K562 (cell line): ENCODE measurements at regions not wholly inside any gene's neighbourhood (a gene's known extent, or its start where the extent isn't known, plus 50 kb on each side); places are given as distances from the start of the nearest gene placed in this dataset.

Source experiments
- ATAC-seq: fragments of 200-7000 bp; cut with Tn5 transposase; 3 replicates; pipeline ENCODE4 v1.9.1; 2020; ENCODE audit warnings: moderate library complexity
- BruUV-seq: library from RNA; stranded (reverse); fragments of 400-500 nt; replicated peaks from 2 replicates; lab custom pipeline; 2021; lab: Mats Ljungman, UMichigan
- CTCF ChIA-PET: fragments of 300-600 bp; formaldehyde crosslinking; extraction: SDS; loops from one replicate; lab custom pipeline; 2021; ENCODE audit warnings: low intra/inter-chr PET ratio; lab: Yijun Ruan, JAX
- POLR2A ChIA-PET: fragments of 300-600, 350-650 bp; sonication (Branson Sonifier 250); formaldehyde crosslinking; extraction: SDS; loops from one replicate; lab custom pipeline; 2021; ENCODE audit warnings: antibody characterized with exemption, inconsistent platforms; lab: Yijun Ruan, JAX
- DNase-seq, 4 experiments: peaks; one replicate each; pipeline versions ENCODE4 v3.0.0 to v3.0.0-alpha.2; 2011 to 2018; ENCODE audit warnings: low spot score in 3 of 4, mixed read lengths in 3 of 4; ENCODE audit errors: extremely low read depth in 1 of 4
- FAIRE-seq: peaks from 2 replicates; lab custom pipeline; 2011; peaks lifted over from hg19 to GRCh38; lab: Jason Lieb, UNC
- H2AFZ ChIP-seq: 2 replicates; pipeline ENCODE4 v1.6.0; 2011; ENCODE audit warnings: low read depth, low read length, control low read depth, inconsistent platforms
- H3K27ac ChIP-seq: fragments of 200-600 bp; 3 replicates; pipeline ENCODE4 v1.8.0; 2011; ENCODE audit warnings: low read depth, mild to moderate bottlenecking, control low read depth, inconsistent platforms, low read length, moderate library complexity, mixed read lengths; ENCODE audit errors: extremely low read depth
- H3K27me3 ChIP-seq, 2 experiments: fragments of 300-600 bp in 1 of 2; 2 replicates in 1 of 2; 3 replicates in 1 of 2; pipeline versions ENCODE4 v1.6.0 to v1.8.0; 2011; ENCODE audit warnings: inconsistent platforms in 2 of 2, low read length in 2 of 2, mild to moderate bottlenecking in 1 of 2, mixed read lengths in 1 of 2, moderate library complexity in 1 of 2; ENCODE audit not compliant: control insufficient read depth in 2 of 2, insufficient read depth in 2 of 2
- H3K36me3 ChIP-seq: fragments of 300-600 bp; 3 replicates; pipeline ENCODE4 v1.8.0; 2011; ENCODE audit warnings: mild to moderate bottlenecking, low read length, inconsistent platforms; ENCODE audit not compliant: control insufficient read depth, insufficient read depth
- H3K4me1 ChIP-seq, 2 experiments: fragments of 200-600 bp in 1 of 2; replicated peaks in 1 of 2; 2 replicates in 1 of 2; 3 replicates in 1 of 2; pipeline versions ENCODE4 v1.5.1 to v1.8.0; 2011; ENCODE audit warnings: inconsistent platforms in 2 of 2, low read length in 2 of 2, mild to moderate bottlenecking in 1 of 2, mixed read lengths in 1 of 2, moderate library complexity in 1 of 2; ENCODE audit not compliant: control insufficient read depth in 2 of 2, insufficient read depth in 2 of 2
- H3K4me2 ChIP-seq: 2 replicates; pipeline ENCODE4 v1.6.1; 2011; ENCODE audit warnings: low read length, control low read depth, inconsistent platforms, mixed read lengths; ENCODE audit not compliant: insufficient read depth
- H3K4me3 ChIP-seq: fragments of 200-600 bp; sonication (generic), shearing (Covaris generic); 2 replicates; pipeline ENCODE4 v1.5.1; 2016; ENCODE audit warnings: control low read depth, inconsistent platforms
- H3K79me2 ChIP-seq: fragments of 200-600 bp; 3 replicates; pipeline ENCODE4 v1.8.0; 2011; ENCODE audit warnings: low read length, inconsistent platforms; ENCODE audit not compliant: control insufficient read depth, insufficient read depth
- H3K9ac ChIP-seq, 2 experiments: 2 replicates each; pipeline versions ENCODE4 v1.6.0 to v1.6.1; 2011; ENCODE audit warnings: low read depth in 2 of 2, low read length in 2 of 2, control low read depth in 1 of 2, inconsistent platforms in 1 of 2, mild to moderate bottlenecking in 1 of 2, mixed read lengths in 1 of 2; ENCODE audit not compliant: insufficient read depth in 1 of 2
- H3K9me1 ChIP-seq: one replicate; pipeline ENCODE4 v1.6.0; 2011; ENCODE audit warnings: inconsistent platforms, mild to moderate bottlenecking, low read length, moderate library complexity; ENCODE audit not compliant: control insufficient read depth, insufficient read depth
- H3K9me3 ChIP-seq: replicated peaks from 2 replicates; pipeline ENCODE4 v1.5.1; 2011; ENCODE audit warnings: low read depth, low read length, inconsistent platforms; ENCODE audit not compliant: control insufficient read depth, insufficient read depth
- H4K20me1 ChIP-seq: replicated peaks from 2 replicates; pipeline ENCODE4 v1.6.1; 2011; ENCODE audit warnings: low read length, inconsistent platforms, mixed read lengths; ENCODE audit not compliant: control insufficient read depth, insufficient read depth
- ILK ChIP-seq: fragments of 450-650 bp; IDR thresholded peaks from 2 replicates; pipeline ENCODE4 v1.6.1; 2016; ENCODE audit warnings: missing genetic modification characterization, low read depth, mild to moderate bottlenecking, missing compliant biosample characterization, moderate library complexity, borderline replicate concordance
- KAT2B ChIP-seq: IDR thresholded peaks from one replicate; pipeline ENCODE4 v1.6.1; 2012; ENCODE audit warnings: low read depth, mild to moderate bottlenecking, control low read depth, inconsistent platforms, low read length, moderate library complexity
- RBM15 ChIP-seq: fragments of 200-400 bp; formaldehyde crosslinking; IDR thresholded peaks from 2 replicates; pipeline ENCODE4 v1.6.1; 2018; ENCODE audit warnings: mild to moderate bottlenecking, low read length, moderate library complexity; ENCODE audit not compliant: insufficient read depth
- TSHZ1 ChIP-seq: fragments of 250-450 bp; sonication (Bioruptor Pico); IDR thresholded peaks from 2 replicates; pipeline ENCODE4 v1.4.0; 2020; ENCODE audit warnings: mild to moderate bottlenecking, moderate library complexity
- USF2 ChIP-seq: sonication (generic); formaldehyde crosslinking; IDR thresholded peaks from 2 replicates; pipeline ENCODE4 v1.5.0; 2020; ENCODE audit warnings: missing genetic modification reagents
- WHSC1 ChIP-seq: IDR thresholded peaks from one replicate; pipeline ENCODE4 v1.6.1; 2012; ENCODE audit warnings: low read length, control low read depth, inconsistent platforms
- ZNF766 ChIP-seq: fragments of 200-800 bp; sonication (Bioruptor generic); conservative IDR thresholded peaks from 2 replicates; pipeline ENCODE4 v1.6.1; 2016; ENCODE audit warnings: missing genetic modification characterization, missing compliant biosample characterization
- WGBS: fragments of 100-300 bp; shearing (Covaris generic); methylation state at CpG from one replicate; pipeline ENCODE4 v1.1.6; 2016; ENCODE audit warnings: low coverage, mixed read lengths; ENCODE audit not compliant: insufficient coverage; ENCODE audit errors: missing lambda C conversion rate; 5-methylcytosine and 5-hydroxymethylcytosine counted together
- in situ Hi-C: fragments of 300-500 bp; cut with MboI; formaldehyde crosslinking; loops from 4 replicates; pipeline ENCODE4 v1.15.0; 2018; ENCODE audit warnings: inconsistent platforms, mixed read lengths
- intact Hi-C: fragments of 100-400 bp; cut with micrococcal nuclease; formaldehyde crosslinking; loops from 2 replicates; pipeline ENCODE4 v1.14.2; 2022
- TF ChIP-seq, protein P1 (sequence below), 2 experiments: fragments of 450-650 bp in 1 of 2; sonication (generic) in 1 of 2; formaldehyde crosslinking; conservative IDR thresholded peaks; 2 replicates each; pipeline versions ENCODE4 v1.4.0 to v1.8.1; 2020 to 2022; ENCODE audit warnings: mild to moderate bottlenecking in 1 of 2, missing genetic modification reagents in 1 of 2

GRCh38 chr5:167929841-167930240 is 361.6 kb upstream of the WWC1 start:
- no peak overlapping the region for H3K4me3 ChIP-seq
- POLR2A ChIA-PET: interaction anchor here (0.5 kb wide), 1 partner anchor 99 kb away, joined by 7 read pairs; no protein-coding TSS in a partner anchor
- BruUV-seq: no TSS peak
- no peak overlapping the region for H3K27ac ChIP-seq
- intact Hi-C loops (no loop called here), in situ Hi-C loops (no loop called here)
- no peak for FAIRE-seq
- no peak overlapping the region for H3K9ac ChIP-seq
- no peaks in the 10 kb centered on the region for H3K4me1 ChIP-seq
- no peak for DNase-seq
- H3K9me3 ChIP-seq: no peaks in the 10 kb centered on the region
- WGBS: 0% methylated on average over 3 of the region's 3 CpGs
- H3K36me3 ChIP-seq: no peaks in the 10 kb centered on the region
- TF ChIP-seq WHSC1: no peak
- no peak for TF ChIP-seq RBM15
- no peak for TF ChIP-seq ZNF766
- no peak for TF ChIP-seq ILK (tag)
- TF ChIP-seq KAT2B: no peak
- TF ChIP-seq, protein P1, sequence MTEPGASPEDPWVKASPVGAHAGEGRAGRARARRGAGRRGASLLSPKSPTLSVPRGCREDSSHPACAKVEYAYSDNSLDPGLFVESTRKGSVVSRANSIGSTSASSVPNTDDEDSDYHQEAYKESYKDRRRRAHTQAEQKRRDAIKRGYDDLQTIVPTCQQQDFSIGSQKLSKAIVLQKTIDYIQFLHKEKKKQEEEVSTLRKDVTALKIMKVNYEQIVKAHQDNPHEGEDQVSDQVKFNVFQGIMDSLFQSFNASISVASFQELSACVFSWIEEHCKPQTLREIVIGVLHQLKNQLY (CRISPR knock-in tag; conservative IDR thresholded peaks at IDR 0.05): no peak
- no peak for TF ChIP-seq TSHZ1 (CRISPR knock-in tag)
- no peak for TF ChIP-seq USF2 (CRISPR knock-in tag)
- no peaks in the 10 kb centered on the region for H4K20me1 ChIP-seq
- H3K79me2 ChIP-seq: no peaks in the 10 kb centered on the region
- H3K9me1 ChIP-seq: no peaks in the 10 kb centered on the region
- ATAC-seq: no peak
- no peak overlapping the region for H3K4me2 ChIP-seq
- CTCF ChIA-PET: no interaction called here
- no peaks in the 10 kb centered on the region for H3K27me3 ChIP-seq
- no peak overlapping the region for H2AFZ ChIP-seq
